Endothelial cell (in vitro differentiated cells): ENCODE measurements at regions not wholly inside any gene's neighbourhood (a gene's known extent, or its start where the extent isn't known, plus 50 kb on each side); places are given as distances from the start of the nearest gene placed in this dataset.
A peak's percentile ranks its signal among the peaks of the same experiment; 100 is the strongest.

ENCODE experiments used
- DNase-seq: peaks from one replicate; pipeline ENCODE4 v3.0.0; 2021; ENCODE audit warnings: low spot score
- H3K27ac Mint-ChIP-seq: one replicate; pipeline ENCODE4 v1.8.0; 2021; ENCODE audit warnings: mixed read lengths, inconsistent platforms; ENCODE audit not compliant: unreplicated experiment
- H3K27me3 Mint-ChIP-seq: one replicate; pipeline ENCODE4 v1.8.0; 2021; ENCODE audit warnings: mild to moderate bottlenecking, moderate library complexity, mixed read lengths, inconsistent platforms; ENCODE audit not compliant: unreplicated experiment
- H3K36me3 Mint-ChIP-seq: one replicate; pipeline ENCODE4 v1.8.0; 2021; ENCODE audit warnings: mild to moderate bottlenecking, low read depth, mixed read lengths, inconsistent platforms; ENCODE audit not compliant: unreplicated experiment
- H3K4me1 Mint-ChIP-seq: one replicate; pipeline ENCODE4 v1.8.0; 2021; ENCODE audit warnings: mild to moderate bottlenecking, mixed read lengths, inconsistent platforms; ENCODE audit not compliant: unreplicated experiment
- H3K4me3 Mint-ChIP-seq: one replicate; pipeline ENCODE4 v1.8.0; 2021; ENCODE audit warnings: mild to moderate bottlenecking, mixed read lengths, inconsistent platforms; ENCODE audit not compliant: unreplicated experiment
- H3K9me3 Mint-ChIP-seq: one replicate; pipeline ENCODE4 v1.8.0; 2021; ENCODE audit warnings: mixed read lengths, inconsistent platforms; ENCODE audit not compliant: unreplicated experiment
- TF ChIP-seq, protein P1 (sequence below): fragments of 200-600 bp; sonication (generic); IDR thresholded peaks from one replicate; pipeline ENCODE4 v1.5.0; 2021; ENCODE audit warnings: antibody characterized with exemption; ENCODE audit not compliant: unreplicated experiment

DNA sequence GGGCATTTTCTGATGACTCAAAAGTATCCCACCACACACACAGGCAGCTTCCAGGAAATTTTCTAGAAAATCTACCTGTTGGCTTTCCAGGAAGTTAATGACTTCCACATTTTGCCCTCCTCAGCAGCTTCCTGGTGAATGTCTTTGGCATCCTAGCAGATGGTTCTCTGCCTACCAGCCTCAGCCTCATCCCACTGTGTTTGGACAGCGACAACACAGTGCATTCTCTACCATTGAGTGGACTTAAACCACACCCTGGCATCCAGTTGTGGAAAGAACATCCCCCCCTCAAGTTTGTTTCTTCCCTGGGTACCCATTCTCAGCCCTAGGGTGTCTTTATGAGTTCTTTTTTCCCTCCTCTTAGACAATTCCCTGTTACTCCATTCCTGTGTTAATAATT is 50.8 kb upstream of the GADL1 start:
- no peak overlapping the region for H3K4me3 Mint-ChIP-seq
- H3K9me3 Mint-ChIP-seq, result no peaks in the 10 kb centered on the region
- H3K36me3 Mint-ChIP-seq, result no peaks in the 10 kb centered on the region
- TF ChIP-seq, protein P1, sequence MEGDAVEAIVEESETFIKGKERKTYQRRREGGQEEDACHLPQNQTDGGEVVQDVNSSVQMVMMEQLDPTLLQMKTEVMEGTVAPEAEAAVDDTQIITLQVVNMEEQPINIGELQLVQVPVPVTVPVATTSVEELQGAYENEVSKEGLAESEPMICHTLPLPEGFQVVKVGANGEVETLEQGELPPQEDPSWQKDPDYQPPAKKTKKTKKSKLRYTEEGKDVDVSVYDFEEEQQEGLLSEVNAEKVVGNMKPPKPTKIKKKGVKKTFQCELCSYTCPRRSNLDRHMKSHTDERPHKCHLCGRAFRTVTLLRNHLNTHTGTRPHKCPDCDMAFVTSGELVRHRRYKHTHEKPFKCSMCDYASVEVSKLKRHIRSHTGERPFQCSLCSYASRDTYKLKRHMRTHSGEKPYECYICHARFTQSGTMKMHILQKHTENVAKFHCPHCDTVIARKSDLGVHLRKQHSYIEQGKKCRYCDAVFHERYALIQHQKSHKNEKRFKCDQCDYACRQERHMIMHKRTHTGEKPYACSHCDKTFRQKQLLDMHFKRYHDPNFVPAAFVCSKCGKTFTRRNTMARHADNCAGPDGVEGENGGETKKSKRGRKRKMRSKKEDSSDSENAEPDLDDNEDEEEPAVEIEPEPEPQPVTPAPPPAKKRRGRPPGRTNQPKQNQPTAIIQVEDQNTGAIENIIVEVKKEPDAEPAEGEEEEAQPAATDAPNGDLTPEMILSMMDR, result no peak
- H3K27ac Mint-ChIP-seq, result no peak overlapping the region
- no peak for DNase-seq
- no peaks in the 10 kb centered on the region for H3K4me1 Mint-ChIP-seq
- H3K27me3 Mint-ChIP-seq, result peaks cover 3% of the 10 kb centered on the region

DNA sequence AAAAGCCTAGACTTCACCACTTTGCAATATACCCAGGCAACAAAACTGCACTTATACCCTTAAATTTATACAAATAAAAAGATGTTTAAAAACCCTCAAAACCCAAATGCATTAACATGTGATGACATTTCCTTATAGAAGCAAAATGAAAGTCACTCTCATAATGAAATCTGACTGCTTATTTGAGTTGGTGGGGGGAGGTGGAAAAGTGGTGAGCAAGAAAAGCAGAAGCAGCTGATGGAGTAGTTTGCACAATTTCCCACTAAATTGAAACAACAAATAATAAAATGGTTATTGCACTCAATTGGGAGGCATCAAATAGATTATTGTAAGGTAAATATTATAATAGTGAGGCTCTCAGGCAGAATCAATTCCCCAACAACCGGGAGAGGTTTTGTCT is 54.0 kb upstream of the GADL1 start:
- Mint-ChIP-seq H3K9me3 (no peaks in the 10 kb centered on the region), H3K36me3 (no peaks in the 10 kb centered on the region), H3K27ac (peak overlapping the region; percentile 7), H3K27me3 (no peaks in the 10 kb centered on the region), H3K4me1 (no peaks in the 10 kb centered on the region), H3K4me3 (no peak overlapping the region)
- DNase-seq, result no peak
- TF ChIP-seq, protein P1, result no peak

DNA sequence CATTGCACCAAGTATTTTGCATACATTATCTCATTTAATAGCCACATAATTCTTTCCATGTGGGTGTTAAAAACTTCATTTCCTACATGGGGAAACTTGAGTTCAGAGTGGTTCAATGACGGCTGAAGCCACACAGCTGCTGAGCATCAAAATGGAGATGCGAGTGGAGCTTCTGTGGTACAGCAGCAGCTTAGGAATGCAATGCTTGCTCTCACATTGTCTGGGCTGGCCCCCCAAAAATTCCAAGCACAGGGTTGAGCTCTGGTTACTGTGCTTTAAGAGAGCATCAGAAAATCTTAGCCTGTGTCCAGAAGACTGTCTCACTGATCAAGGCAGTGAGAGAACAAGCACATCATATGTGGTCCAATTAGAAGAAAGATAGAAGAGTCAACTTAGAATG is 57.4 kb upstream of the GADL1 start:
- H3K36me3 Mint-ChIP-seq, result no peaks in the 10 kb centered on the region
- H3K4me1 Mint-ChIP-seq, result no peaks in the 10 kb centered on the region
- H3K27ac Mint-ChIP-seq, result no peak overlapping the region
- no peaks in the 10 kb centered on the region for H3K9me3 Mint-ChIP-seq
- no peak overlapping the region for H3K4me3 Mint-ChIP-seq
- no peaks in the 10 kb centered on the region for H3K27me3 Mint-ChIP-seq
- no peak for DNase-seq
- TF ChIP-seq, protein P1, result no peak

DNA sequence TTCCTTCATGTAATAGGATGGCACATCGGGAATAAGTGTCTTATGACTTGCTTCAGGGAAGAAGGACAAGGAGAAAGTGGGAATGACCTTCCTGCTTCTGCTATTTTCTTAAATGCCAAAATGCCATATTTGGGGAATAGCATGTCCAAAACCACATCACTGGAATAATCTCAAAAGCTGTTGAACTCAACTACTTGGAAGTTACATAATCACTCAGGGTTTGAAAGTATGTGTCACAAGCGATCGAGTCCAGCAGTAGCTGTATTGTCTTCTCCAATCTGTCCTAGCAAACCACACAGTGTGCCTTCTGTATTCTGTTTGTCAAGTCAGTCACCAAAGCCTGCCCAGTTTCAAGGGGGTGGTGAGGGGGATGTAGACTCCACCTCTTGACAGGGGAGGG is 58.3 kb upstream of the GADL1 start:
- TF ChIP-seq, protein P1, result no peak
- Mint-ChIP-seq H3K4me1 (no peaks in the 10 kb centered on the region), H3K27me3 (no peaks in the 10 kb centered on the region), H3K9me3 (no peaks in the 10 kb centered on the region), H3K27ac (no peak overlapping the region), H3K36me3 (no peaks in the 10 kb centered on the region), H3K4me3 (no peak overlapping the region)
- DNase-seq, result no peak

DNA sequence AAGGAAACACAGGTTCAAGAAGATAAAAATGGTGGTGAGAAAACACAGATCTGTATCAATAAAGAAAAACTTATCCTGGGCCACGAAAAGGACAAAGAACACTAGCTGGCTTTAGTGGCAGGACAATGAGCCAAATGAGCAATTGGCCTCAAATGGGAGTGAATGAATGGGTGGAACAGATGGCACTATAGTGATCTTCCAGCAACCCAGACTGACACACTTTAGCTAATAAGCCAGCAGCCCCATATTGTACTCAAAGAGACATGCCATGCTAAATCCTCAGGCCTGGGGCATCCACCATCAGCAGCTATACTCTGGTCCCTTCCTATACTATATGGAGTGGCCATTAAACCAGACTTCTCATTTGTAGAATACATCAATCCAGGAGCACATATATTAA is 60.0 kb upstream of the GADL1 start:
- Mint-ChIP-seq H3K27ac (no peak overlapping the region), H3K4me1 (no peaks in the 10 kb centered on the region), H3K36me3 (no peaks in the 10 kb centered on the region), H3K27me3 (no peaks in the 10 kb centered on the region), H3K9me3 (peaks cover 4% of the 10 kb centered on the region), H3K4me3 (no peak overlapping the region)
- TF ChIP-seq, protein P1, result no peak
- no peak for DNase-seq
